GM19351 (cell line): ENCODE measurements at regions not wholly inside any gene's neighbourhood (a gene's known extent, or its start where the extent isn't known, plus 50 kb on each side); places are given as distances from the start of the nearest gene placed in this dataset.
A peak's percentile ranks its signal among the peaks of the same experiment; 100 is the strongest.

Experiments used
- ATAC-seq: cut with Tn5 transposase; IDR thresholded peaks from one replicate; pipeline ENCODE4 v1.9.1; 2021; ENCODE audit warnings: mild to moderate bottlenecking, moderate library complexity; ENCODE audit not compliant: unreplicated experiment

DNA sequence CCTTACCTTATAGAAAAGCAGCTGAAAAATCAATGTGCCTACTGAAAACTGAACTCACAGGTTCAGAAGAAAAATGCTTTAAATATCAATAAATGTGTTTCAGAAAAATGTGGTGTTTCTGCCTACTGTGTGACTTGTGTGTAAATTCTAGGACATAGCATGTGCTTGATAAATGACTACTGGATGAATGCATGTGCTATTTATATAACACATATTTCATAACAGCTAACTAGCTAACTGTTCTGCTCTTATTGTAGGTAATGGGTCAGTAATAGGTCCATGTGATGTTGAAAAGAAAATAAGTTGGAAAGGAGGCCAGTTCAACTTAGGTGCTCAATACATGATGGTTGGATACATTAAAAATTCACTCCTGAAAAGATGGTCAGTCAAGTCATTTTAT, 993.0 kb upstream of the LCORL start:
- no peak for ATAC-seq

- ATAC-seq = no peak
Measured at GRCh38 chr4:19010761-19011160, 989.2 kb upstream of the LCORL start.

- no peak for ATAC-seq
Measured at GRCh38 chr4:19009881-19010280, 988.3 kb upstream of the LCORL start.

DNA sequence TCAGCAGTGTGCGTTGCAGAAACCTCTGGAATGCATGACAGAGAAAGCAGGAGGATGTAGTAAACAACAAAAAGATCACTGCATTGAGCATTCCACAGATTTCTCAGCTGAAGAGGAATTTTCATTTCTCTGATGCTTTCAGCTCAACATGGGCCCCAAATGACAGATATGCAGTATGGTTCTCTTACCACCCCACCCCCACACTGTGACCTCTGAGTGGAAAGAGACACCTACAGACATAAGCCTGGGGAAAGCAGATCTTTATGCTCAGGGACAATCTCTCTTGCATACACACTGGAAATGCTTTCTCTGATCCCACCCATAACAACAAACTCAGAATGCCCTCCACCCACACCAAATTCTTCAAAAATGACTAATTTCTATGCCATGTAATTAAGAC, 983.7 kb upstream of the LCORL start:
- no peak for ATAC-seq

GRCh38 chr4:19002170-19002569, 980.6 kb upstream of the LCORL start:
- no peak for ATAC-seq

- no peak for ATAC-seq
Measured at GRCh38 chr4:18999595-18999994, 978.0 kb upstream of the LCORL start.

DNA sequence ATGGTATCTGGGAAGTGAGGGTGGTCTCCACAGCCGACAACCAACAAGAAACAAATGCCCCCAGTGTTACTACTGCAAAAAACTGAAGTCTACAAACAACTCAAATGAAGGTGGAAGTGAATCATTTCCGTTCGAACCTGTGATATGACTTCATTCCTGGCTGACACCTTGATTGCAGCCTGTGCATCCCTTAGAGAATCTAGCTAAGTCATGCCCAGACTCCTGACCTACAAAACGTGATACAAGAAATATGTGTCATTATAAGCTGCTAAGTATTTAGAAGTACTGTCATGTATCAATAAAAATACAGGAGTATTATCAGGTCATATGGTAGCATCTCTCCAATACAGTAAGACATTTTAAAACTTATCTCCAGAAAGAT, 959.7 kb upstream of the LCORL start:
- ATAC-seq = no peak

- ATAC-seq = peak; percentile 86
Measured at GRCh38 chr4:18980516-18981233, 959.1 kb upstream of the LCORL start.

GRCh38 chr4:18976884-18977283, 955.3 kb upstream of the LCORL start:
- no peak for ATAC-seq

- no peak for ATAC-seq
Measured at GRCh38 chr4:18975916-18976808, 954.6 kb upstream of the LCORL start.

GRCh38 chr4:18973296-18973695, 951.7 kb upstream of the LCORL start:
- ATAC-seq = no peak

DNA sequence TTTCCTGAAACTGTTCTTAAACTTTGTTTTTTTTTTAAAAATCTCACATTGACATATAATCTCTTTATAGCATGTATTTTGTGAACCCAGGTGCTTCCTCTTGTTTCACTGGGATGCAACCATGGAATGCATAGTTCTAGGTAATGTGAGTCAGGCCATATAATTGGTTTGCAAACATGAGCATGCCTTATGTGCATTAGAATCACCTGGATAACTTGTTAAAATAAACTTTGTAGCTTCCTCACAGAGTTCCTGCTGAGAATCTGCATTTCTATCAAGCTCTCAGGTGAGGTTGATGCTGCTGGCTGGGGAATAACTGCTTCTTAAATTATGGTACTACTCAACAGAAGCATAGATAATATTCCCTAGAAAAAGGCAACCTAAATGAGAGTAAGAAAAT, 940.3 kb upstream of the LCORL start:
- no peak for ATAC-seq

- no peak for ATAC-seq
Measured at GRCh38 chr4:18961266-18961665, 939.7 kb upstream of the LCORL start.

GRCh38 chr4:18957716-18958115, 936.2 kb upstream of the LCORL start:
- no peak for ATAC-seq

GRCh38 chr4:18954538-18954937, 933.0 kb upstream of the LCORL start:
- no peak for ATAC-seq

DNA sequence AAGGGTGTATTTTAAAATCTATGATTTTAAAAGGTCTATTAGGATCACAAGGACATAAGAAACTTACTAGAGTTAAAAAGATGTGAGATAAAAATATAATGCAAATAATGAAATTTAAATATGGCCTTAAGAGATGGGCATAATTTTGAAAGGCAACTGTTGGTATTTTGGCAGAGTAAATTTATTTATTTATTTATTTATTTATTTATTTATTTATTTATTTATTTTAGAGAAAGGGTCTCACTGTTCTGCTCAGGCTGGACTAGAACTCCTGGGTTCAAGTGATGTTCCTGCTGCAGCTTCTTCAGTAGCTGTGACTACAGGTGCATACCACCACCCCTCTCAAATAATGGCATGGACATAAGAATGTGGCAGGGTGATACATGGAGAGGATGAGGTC, 932.1 kb upstream of the LCORL start:
- no peak for ATAC-seq

- ATAC-seq = no peak
Measured at GRCh38 chr4:18945464-18945863, 923.9 kb upstream of the LCORL start.

DNA sequence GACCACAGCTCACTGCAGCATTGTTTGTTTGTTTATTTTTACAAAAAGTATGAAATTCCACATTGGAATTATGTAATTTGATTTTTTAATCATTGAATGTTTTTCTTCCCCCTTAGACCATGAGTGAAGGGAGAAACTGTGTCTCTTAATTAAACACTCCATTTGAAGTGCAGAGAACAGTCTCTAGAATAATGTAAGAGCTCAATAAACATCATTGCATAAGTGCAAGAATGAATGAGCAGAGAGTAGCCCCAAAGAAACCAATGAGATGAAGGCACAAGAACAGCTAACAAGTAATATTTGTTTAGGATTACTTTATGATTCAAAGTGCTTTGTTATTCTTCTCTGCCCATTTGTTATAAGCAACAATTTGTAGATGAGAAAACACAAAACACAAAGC, 921.3 kb upstream of the LCORL start:
- no peak for ATAC-seq

DNA sequence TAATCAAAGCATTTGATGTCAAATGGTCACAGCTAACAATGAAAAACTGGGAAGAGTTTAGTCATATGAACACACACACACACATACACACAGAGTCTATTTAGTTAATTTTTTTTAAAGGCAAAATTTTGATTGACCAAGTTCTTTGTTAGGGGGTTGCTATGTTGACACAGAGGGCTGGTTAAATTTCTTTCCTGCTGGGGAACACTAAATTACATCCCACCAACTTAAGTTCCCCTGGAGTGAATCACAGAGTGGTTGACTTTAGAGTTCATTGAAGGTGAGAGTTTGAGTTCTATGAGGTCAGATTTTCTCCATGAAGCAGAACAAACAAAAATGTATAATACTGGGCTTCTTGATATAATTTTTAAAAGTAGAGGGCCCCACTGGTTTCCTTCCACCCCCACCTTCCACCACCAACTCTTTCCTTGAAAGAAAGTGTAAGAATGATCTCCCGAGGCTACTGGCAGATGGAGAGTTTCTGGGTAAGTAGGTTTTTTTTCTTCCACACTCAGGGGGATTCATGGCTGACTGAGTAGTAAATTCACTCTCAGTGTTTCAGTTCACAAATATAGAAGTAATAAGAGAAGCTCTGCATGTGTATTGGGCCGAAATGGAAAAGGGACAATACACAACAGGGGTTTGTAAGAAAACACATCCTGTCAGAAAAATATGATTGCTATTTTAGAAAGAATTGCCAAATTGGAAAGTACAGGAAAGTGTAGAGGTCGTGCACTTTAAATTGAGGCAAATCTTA, 917.0 kb upstream of the LCORL start:
- no peak for ATAC-seq

DNA sequence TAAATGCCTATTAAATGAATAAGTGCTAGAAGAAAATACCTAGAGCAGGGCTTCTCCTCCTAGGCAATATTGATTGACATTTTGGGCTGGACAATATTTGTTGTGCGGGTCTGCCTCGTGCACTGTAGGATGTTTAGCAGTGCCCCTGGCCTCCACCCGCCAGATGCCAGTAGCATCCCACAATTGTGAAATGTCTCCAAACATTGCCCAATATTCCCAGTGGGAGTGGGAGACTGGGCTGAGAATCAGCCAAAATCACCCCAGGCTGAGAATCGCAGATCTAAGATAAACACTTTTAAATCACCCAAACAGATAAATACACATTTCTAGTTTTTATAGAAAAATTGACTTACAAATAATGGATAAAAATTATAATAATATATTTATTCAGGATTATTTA, 916.2 kb upstream of the LCORL start:
- no peak for ATAC-seq

DNA sequence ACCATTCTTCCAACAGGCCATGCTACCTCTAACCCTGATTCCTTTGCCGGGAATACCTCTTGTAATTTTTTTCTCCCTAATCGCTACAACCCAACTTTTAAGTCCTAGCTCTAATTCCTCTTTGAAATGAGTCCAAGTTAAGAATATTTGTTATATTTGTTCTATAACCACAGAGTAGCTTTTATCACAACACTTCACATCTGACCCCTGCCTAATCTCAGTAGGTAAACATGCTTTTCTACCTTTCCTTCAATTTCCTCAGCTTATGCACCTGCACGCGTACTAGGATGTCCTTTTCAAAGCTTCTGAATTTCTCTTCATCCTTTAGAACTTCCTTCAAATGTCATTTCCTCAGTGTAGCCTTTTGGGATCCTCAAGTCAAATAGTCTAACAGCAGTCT, 915.5 kb upstream of the LCORL start:
- no peak for ATAC-seq
